Fibroblast of skin of left quadriceps (primary cell): ENCODE measurements at regions not wholly inside any gene's neighbourhood (a gene's known extent, or its start where the extent isn't known, plus 50 kb on each side); places are given as distances from the start of the nearest gene placed in this dataset.
"Not testable (repeated sequence)": the region's sequence is repeated elsewhere in the genome, so short reads cannot be mapped to it uniquely, and the experiment has no call there.

ENCODE experiments used
- DNase-seq, 2 experiments: peaks; one replicate each; pipeline ENCODE4 v3.0.0-alpha.2; 2013; ENCODE audit warnings: low read depth in 2 of 2

DNA sequence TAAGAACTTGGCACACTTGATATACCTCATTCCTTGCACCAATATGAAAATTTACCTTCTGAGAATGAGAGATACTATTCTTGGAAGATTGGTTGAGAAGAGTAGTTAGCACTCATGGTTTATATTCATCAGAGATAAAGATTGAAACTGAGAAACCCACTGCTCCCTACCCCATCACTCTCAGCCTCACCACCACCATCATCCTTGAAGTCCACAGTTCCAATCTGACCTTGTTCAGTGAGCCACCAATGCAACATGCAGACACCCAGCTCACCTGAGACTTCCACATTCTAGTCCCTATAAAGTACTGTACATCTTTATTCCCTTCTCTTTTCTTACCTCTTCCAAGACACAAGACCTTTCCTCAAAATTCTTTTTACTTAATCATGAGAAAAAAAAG, 869.0 kb downstream of the TRIB2 start:
- no peak for DNase-seq

DNA sequence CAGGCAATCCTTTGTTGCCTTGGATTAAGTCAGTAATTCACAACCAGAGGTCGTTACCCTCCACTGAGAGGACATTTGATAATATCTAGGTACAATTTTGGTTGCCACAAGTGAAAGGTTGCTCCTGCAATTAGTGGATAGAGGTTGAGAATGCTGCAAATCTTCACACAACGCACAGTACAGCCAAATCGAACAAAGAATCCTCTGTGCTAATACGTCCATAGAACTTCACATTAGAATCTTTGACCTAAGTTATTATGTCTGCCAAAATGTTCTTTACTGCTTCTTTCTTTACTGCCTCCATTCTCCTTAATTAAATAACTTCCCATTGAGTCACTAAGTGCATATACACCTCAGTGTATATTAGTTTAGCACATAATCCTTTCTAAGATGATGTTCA, 879.5 kb downstream of the TRIB2 start:
- no peak for DNase-seq

DNA sequence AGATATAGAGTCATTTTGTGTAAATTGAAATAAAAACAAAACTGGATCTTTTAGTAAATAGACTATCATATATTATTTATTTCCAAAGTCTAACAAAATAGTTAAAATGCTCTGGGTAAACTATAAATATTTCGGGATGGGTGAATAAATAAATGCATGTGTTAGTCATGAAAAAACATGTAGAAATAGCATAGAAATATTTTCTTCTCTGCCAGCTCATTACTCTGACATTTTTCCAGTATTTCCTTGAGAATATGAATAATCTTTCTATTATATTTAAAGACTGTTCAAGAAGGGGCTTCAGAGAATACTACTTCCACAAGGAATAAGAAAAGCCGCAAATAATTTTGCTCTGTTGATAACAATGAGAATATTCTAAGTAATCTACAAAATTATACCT, 880.4 kb downstream of the TRIB2 start:
- no peak for DNase-seq

DNA sequence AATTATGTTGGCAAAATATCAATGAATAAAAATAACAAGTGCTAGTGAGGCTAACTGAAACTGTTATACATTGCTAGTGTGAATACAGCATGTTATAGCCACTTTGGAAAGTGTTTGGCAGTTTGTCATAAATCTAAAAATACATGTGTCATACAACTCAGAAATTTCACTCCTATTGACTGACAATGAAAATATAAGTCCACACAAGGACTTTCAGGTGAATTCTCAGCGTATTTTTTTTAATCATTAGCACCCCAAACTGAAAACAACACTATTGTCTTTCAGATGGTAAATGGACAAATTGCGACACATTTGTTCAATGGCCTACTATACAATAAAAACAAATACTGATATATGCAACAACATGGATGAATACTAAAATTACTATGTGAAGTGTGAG, 884.8 kb downstream of the TRIB2 start:
- no peak for DNase-seq

DNA sequence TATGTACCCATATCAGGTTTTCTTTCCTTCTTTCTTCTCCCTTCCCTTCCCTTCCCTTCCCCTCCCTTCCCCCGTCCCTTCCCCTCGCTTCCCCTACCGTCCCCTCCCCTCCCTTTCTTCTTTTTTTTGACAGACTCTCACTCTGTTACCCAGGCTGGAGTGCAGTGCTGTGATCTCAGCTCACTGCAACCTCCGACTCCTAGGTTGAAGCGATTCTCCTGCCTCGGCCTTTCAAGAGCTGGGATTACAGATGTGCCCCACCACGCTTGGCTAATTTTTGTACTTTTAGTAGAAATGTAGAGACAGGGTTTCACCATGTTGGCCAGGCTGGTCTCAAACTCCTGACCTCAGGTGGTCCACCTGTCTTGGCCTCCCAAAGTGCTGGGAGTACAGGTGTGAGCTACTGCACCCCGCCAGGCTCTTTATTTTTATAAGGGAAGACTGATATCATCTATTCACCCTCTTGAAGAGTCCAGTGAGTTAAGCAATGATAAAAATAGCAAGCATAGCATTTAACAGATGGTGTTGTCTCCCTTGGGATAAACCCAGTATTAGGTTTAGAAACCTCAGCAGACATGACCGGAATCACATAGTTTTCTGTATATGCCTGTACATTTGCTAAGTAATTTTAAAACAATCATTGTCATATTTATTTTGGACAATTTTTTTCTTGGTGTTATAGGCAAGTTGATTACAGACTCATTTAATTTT, 888.4 kb downstream of the TRIB2 start:
- no peak for DNase-seq

DNA sequence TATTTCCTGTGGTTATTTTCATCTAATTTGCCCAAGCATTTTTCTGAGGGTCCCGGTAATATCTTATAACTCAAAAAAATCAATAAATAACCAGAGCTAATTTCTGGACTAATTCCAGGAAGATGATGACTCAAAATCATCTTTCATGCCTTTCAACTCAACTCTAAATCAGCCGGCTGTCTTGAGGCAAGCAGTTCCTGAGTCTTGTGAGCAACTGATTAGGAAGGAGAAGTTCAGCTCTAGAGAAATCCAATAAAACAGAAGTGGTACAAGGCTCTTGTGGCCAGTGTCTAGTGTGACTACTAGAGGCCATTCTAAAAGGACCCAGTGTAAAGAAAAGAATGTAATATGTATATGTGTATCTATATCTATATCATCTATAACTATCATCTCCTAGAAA, 890.4 kb downstream of the TRIB2 start:
- no peak for DNase-seq

DNA sequence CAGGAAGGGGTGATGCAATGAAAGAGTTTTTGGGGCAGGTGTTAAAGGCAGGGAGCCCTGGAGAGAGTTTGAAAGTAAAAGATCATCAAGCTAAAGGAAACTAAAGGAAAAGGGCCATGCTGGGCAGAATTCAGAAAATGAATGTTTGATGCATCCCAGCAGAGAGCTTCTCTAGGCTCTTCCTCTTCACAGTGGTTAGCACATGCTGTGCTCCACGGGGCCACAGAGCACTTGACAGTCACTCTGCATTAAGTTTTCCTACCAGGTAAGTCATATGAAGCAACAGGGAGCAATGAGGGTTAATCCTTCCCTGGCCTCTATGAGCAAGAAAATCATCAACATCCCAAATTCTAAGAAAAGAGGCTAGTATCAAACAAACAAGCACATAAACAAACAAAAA, 895.2 kb downstream of the TRIB2 start:
- DNase-seq: no peak

DNA sequence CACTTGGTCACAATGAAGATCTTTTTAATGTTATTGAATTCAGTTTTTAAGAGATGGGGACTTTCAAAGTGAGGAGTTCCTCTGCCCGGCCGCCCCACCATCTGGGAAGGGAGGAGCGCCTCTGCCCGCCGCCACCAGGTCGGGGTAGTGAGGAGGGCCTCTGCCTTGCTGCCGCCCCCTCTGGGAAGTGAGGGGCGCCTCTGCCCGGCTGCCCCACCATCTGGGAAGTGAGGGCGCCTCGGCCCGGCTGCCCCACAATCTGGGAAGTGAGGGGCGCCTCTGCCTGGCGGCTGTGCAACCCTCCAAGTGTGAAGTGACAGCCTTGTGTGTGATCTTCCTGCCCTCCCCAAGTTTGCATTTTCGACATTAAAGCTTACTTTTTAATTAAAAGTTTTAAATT, 899.3 kb downstream of the TRIB2 start:
- DNase-seq: no peak

DNA sequence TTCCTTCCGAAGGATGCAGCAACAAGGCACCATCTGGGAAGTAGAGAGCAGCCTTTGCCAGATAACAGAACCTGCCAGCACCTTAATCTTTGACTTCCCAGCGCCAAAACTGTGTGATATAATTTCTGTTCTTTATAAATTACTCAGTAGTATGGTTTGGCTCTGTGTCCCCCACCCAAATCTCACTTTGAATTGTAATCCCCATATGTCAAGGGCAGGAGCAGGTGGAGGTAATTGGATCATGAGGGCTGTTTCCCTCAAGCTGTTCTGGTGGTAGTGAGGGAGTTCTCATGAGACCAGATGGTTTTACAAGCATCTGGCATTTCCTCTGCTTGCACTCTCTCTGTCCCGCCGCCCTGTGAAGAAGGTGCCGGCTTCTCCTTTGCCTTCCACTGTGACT, 899.9 kb downstream of the TRIB2 start:
- no peak for DNase-seq

DNA sequence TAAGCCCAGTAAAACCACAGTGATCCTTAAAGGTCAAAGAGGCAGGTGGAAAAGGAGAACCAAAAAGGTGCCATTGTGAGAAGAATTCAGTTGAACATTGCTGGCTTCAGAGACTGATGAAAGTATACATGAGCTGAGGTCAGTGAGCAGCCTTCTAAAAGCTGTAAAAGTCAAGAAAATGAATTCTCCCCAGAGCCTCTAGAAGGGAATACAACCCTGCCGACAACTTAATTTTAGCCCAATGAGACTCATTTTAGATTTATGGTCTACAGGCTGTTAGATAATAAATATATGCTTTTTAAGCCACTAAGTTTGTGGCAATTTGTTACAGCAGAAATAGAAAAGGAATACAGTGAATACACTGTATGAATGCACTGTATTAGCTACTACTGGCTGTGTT, 911.4 kb downstream of the TRIB2 start:
- DNase-seq: no peak

DNA sequence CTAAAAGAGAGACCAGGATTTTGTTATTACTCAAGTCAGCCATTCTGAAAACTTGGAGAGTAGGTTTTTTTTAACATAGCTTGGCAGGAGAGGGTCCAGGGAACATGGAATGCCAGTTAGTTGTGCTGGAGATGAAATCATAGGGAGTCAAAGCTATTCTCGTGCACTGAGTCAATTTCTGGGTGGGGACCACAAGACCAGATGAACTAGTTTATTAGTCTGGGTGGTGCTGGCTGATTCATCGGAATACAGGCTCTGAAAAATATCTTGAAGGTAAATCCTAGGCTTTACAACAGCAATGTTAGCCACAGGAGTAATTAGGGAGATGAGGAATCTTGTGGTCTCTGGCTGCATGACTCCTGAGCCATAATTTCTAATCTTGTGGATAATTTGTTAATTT, 921.4 kb downstream of the TRIB2 start:
- no peak for DNase-seq

DNA sequence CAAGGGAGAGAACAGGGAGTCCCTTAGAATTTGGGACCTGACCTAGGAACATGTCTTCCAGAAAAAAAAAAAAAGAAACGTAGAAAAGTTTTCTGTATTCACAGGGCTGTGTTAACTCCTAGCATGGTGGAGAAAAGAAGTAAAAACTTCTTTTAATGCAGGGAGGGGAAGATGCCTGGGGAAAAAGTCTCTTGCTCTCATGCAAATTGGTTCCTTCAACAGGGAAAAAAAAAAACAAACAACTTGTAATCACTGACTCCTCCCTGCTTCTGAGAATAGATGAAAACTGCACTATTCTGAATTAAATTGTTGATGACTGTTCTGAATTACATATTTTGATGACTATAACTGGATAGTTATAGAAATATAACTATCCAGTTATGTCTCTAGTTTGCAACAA, 933.2 kb downstream of the TRIB2 start:
- no peak for DNase-seq

DNA sequence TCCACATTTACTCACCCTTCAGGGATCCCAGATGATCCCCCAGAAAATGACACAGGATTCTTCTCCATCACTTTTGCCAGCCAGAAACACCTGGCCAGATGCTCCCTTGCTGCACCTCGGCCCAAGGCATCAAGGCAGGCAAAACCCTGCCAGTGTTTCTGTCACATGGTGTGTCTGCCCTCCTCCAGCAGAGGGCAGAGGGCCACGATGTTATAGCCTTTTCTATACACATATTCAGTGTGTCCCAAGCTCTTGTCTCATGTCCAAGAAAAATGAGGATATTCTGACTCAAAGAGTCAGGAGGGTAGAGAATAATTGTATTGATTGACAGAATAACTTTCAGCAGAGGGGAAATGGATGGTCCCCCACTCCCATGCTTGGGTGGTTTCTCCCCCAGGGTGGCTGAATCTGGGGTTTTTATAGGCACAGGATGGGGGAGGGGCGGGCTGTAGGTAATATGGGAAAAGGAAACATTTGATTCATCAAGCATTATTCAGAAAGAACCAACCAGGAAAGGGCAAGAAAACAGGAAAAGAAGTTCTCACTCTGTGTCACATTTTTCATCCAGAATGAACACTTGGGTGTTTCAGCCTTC, 933.9 kb downstream of the TRIB2 start:
- DNase-seq: no peak

DNA sequence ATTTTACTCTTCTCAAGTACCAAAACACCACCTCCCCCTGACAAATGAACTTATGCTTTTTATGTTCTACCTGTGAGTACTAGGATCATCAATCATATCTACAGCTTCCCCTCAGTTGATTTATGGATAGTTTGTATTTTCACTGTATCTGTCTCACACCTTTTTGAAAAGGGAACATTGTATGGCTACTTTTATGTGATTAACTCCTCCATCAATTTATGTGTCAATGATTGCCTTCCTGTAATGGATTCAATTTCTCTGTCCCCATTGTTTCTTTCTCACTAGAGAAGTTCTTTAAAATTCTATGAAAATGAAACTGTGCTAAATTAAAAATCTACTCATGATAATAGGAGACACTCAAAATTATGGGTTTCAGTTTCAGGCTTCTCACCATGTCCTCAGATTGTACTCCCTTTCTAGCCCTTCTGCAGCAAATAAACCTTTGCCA, 935.0 kb downstream of the TRIB2 start:
- no peak for DNase-seq

DNA sequence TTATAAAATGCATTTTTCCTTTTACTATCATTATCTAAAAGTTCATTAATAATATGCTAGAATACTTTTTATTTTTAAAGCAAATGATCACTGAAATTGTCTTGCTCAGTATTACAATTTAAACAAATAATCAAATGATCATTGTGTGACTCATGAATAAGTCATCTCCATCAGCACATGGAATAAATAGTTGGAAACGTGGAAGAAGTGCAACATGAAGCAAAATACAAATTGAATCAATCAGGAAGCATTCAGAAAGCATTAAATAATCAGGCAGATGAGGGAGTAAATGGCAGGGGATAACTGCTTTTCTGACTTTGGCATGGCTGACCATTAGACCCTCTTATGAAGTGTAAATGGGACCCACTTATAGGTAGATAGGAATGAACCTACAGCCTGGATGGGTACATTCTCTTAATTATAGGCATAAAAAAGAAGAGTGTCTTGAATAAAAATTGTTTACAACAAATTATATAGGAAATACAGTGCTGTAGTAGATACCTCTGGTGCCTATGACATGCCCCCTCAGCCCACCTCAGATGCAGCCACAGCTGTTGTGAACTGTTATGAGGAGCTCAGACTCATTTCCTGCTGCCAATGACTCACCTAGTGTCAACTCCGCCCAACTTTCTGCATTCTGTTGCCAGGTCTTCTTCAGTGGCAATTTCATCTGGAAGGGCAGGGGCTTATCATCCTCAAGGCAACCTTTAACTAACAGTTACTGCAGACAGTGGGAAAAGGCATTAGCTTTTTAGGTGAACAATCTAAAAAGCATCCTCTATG, 936.0 kb downstream of the TRIB2 start:
- DNase-seq: peak; percentile 23 to 29

DNA sequence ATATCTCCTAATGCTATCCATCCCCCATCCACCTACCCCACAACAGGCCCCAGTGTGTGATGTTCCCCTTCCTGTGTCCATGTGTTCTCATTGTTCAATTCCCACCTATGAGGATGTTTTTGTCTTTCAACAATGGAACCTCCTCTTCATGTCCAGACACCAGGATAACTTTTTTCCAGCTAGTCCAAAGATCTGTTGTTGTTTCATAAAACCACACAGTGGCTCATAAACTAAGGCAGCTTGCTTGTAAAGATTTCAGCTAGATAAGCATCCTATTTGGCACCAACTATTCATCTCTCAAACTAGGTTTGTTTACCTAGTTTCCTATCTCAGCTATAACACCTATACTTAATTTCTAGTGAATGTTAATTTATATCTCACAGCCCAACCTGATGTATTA, 937.7 kb downstream of the TRIB2 start:
- DNase-seq: no peak

DNA sequence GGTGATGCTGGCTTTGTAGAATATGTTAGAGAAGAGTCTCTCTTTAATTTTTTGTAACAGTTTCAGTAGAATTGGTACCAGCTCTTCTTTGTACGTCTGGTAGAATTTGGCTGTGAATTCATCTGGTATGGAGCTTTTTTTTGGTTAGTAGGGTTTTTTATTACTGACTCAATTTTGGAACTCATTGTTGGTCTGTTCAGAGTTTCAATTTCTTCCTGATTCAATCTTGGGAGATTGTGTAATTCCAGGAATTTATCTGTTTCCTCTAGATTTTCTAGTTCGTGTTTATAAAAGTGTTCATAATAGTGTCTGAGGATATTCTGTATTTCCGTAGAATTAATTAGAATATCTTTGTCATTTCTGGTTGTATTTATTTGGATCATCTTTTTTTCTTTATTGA, 943.5 kb downstream of the TRIB2 start:
- no peak for DNase-seq

DNA sequence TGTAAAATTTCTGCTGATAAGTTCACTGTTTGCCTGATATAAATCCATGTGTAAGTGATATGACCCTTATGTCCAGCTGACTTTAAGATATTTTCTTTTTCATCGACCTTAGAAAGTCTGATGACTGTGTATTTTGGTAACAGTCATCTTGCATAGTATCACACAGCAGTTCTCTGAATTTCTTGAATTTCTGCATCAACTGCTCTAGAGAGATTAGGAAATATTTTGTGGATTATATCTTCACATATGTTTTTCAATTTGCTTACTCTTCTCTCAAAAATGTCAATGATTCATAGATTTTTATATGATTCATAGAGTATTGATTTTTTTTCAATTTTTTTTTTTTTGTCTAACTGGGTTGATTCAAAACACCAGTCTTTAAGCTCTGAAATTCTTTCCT, 945.3 kb downstream of the TRIB2 start:
- DNase-seq: peak in 1 of 2 experiments; percentile 17

DNA sequence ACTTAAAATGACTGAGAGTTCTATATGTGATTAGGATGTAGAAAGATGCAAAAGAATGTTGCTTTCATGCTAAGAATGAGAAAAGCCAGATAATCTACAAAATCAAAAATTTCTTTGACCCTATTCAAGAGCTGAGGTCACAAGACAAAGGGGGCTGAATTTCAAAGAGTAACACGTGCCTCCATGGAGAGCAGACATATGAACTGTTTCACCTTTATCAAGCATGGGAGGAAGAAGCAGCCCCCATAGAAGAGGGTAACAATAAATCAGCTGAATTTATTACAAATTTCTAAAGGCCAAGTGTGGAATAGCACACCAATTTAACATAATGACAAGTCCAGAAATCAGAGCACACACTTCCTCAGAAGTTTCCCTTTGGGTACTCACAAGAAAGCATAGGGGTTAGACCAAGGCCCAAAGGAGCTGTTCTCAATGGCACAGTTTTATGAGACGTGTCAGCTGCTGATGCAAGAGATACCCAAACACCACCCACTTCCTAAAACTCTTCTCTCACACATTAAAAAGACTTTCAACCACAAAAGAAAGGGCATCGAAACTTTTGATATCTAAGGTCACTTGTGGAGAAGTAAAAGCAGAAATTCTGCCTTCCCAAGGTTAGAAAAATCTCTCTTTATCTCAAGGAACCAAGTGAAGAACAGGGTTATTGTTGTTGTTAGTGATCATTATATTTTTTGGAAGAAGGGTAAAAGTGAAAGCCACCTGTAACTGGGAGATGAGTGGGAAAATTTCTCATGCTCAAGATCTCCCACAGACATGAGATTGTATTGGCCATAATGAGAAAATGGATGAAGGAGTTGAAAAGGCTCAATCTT, 950.1 kb downstream of the TRIB2 start:
- no peak for DNase-seq

DNA sequence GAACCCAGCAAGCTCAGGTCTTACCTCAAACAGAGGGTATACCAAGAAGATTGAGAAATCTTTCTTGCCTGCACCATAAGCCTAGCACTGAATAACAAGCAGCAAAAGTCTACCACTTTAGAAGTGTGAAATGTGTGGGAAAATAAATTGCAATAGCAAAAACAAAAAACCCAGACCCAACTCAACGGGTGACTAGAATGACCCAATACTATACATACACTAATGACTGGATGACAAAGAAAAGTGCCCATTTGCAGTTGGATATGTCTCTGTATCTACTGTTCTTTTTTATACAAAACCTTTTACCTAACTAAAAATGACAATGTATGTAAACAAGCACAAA, 950.6 kb downstream of the TRIB2 start:
- no peak for DNase-seq

DNA sequence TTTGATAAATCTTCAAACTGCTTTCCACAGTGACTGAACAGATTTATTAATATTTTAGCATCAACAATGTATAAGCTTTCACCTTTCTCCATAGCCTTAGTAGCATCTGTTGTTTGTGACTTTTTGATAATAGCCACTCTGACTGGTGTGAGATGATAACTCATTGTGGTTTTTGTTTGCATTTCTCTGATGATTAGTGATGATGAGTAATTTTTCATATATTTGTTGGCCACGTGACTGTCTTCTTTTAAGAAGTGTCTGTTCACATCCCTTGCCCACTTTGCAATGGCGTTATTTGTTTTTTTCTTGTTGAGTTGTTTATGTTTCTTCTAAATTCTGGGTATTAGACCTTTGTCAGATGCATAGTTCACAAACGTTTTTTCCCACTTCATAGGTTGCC, 952.9 kb downstream of the TRIB2 start:
- DNase-seq: no peak

DNA sequence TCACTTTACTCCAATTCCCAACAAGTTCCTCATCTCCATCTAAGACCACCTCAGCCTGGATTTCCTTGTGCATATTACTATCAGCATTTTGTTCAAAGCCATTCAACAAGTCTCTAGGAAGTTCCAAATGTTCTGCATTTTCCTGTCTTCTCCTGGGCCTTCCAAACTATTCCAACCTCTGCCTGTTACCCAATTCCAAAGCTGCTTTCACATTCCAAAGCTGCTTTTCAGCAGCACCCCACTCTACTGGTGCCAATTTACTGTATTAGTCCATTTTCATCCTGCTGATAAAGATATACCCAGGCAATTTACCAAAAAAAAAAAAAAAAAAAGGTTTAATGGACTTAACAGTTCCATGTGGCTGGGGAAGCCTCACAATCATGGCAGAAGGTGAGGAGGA, 957.1 kb downstream of the TRIB2 start:
- not testable (repeated sequence) for DNase-seq
